GM18951 (cell line): ENCODE measurements at regions not wholly inside any gene's neighbourhood (a gene's known extent, or its start where the extent isn't known, plus 50 kb on each side); places are given as distances from the start of the nearest gene placed in this dataset.

ENCODE experiments used
- POLR2A ChIP-seq: IDR thresholded peaks from 4 replicates; pipeline ENCODE4 v1.6.1; 2011; ENCODE audit warnings: mild to moderate bottlenecking; ENCODE audit not compliant: insufficient read length, insufficient read depth; ENCODE audit errors: extremely low read depth
- in situ Hi-C: fragments of 300-500 bp; cut with MboI; formaldehyde crosslinking; loops from one replicate; pipeline ENCODE4 v1.12.0; 2022; ENCODE audit warnings: low sequenced_read_pairs, mixed read lengths, inconsistent platforms; ENCODE audit not compliant: unreplicated experiment

DNA sequence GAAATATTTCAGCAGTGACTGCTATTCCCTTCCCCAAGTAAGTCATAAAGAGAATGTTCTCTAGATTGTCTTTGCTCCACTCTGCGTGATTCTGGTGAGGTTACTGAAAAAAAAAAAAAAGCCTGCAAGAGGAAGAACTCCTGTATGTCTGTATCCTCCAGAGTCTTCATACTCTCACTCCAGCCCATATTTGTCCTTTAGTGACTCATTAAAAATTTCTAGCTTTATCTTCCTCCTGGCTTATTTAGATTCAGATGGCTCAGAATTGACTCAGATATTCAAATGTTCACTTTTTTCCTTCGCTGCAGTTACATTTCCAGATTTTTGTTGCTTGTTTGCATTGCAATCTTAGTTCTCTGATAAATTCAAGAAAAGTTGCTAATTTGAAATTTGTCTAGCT, 76.3 kb upstream of the CNTN5 start:
- in situ Hi-C loops = no loop called here
- no peak for TF ChIP-seq POLR2A

DNA sequence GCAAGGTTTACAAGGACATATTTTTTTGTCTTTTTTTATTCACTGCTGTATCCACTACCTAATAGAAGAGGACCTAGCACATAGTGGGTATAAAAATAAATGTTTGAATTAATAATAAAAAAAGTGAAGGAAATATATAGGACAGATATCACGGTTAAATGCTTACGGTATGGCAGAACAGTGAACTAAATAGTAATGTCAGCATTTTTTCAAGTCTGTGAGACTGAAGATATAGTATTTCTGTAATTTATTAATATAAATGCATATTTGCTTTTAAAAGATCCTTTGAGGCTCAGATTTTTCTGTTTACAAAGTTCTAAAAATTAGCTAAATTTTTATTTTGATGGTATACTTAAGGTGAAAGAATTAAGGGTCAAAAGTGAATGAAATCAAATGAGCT, 68.6 kb upstream of the CNTN5 start:
- TF ChIP-seq POLR2A = no peak
- in situ Hi-C loops = no loop called here

GRCh38 chr11:98955551-98955950, 65.2 kb upstream of the CNTN5 start:
- in situ Hi-C loops = no loop called here
- TF ChIP-seq POLR2A = no peak

DNA sequence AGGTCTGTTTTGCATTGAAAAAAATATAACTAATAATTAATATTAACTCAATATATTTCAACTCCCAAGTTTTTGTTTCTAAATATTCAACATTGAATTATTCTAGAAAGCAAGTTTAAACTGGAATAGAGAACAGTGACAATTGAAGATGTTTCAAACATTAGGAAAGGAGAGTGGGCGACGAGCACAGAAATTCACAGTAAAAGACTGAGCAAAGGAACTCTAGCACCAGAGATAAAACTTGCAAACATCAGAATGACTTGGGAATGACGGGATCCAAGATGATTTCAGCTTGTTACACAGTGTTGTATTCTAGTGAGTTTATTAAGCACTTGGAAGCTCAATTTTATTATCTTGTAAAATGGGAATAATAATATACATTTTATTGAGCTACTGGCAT, 56.6 kb upstream of the CNTN5 start:
- TF ChIP-seq POLR2A = no peak
- in situ Hi-C loops = no loop called here

DNA sequence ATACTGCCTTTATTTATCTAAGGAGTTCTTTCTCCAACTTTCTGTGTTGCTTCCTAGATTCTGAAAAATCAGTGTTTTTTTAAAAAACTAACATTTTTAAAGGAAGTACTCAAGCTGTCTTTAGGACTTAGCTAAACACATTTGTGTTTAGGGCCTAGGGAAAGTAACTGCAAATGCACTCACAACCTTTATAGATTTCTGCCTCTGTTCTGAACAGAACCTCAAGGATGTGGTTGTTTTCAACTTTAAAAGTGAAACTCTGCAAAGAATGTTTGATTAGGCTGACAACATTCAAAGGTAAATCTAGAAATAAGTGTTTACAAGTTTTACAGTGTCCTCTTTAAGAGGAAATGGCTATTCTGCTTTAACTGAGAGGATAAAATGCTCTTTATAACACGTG, 55.4 kb upstream of the CNTN5 start:
- in situ Hi-C loops = no loop called here
- no peak for TF ChIP-seq POLR2A

DNA sequence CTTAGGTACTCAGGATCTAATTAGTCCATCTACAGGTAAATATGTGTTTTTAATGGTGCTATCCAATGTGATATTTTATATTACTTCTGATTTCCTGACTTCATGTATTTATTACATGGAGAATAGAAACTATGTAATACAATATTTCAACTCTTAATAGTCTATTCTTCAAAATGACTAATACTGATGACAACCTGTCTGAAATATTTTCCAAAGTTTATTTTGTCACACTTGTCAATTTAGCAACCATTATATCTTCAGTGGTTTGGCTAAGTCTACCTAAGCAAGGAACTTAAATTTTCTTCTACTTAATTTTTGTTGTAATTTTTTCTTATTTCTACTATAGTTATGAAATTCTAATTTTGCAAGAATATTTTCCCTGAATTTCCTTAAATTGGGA, 55.0 kb upstream of the CNTN5 start:
- no peak for TF ChIP-seq POLR2A
- in situ Hi-C loops = no loop called here

GRCh38 chr11:98967005-98967404, 53.7 kb upstream of the CNTN5 start:
- in situ Hi-C loops = no loop called here
- TF ChIP-seq POLR2A = no peak
